ENCODE measurements at regions not wholly inside any gene's neighbourhood (a gene's known extent, or its start where the extent isn't known, plus 50 kb on each side); places are given as distances from the start of the nearest gene placed in this dataset.

- H3K4me3 ChIP-seq (ENCODE audit: low read depth, low read length), result no peak overlapping the region
- TF ChIP-seq ZNF280C (tag by site-specific recombination; IDR thresholded peaks at IDR 0.05) (no peak), ZNF341 (tag by site-specific recombination; IDR thresholded peaks at IDR 0.05; ENCODE audit: low read depth) (no peak), ZNF19 (tag by site-specific recombination; IDR thresholded peaks at IDR 0.05; ENCODE audit: low read depth) (no peak), ZNF560 (tag by site-specific recombination; IDR thresholded peaks at IDR 0.05; ENCODE audit: borderline replicate concordance) (no peak), ZNF394 (tag by site-specific recombination; IDR thresholded peaks at IDR 0.05; ENCODE audit: borderline replicate concordance) (no peak), TRIM28 (IDR thresholded peaks at IDR 0.05; ENCODE audit: borderline replicate concordance, low read length) (no peak), ZSCAN18 (tag by site-specific recombination; IDR thresholded peaks at IDR 0.05) (no peak), ZNF302 (tag by site-specific recombination; IDR thresholded peaks at IDR 0.05; ENCODE audit: low read depth) (no peak), ZNF221 (tag by site-specific recombination; IDR thresholded peaks at IDR 0.05; ENCODE audit: borderline replicate concordance) (no peak), ZNF837 (tag by site-specific recombination; IDR thresholded peaks at IDR 0.05) (no peak), ZNF362 (tag by site-specific recombination; IDR thresholded peaks at IDR 0.05) (no peak), HOXA7 (CRISPR knock-in tag; IDR thresholded peaks at IDR 0.05; ENCODE audit: borderline replicate concordance) (no peak), ZNF600 (tag by site-specific recombination; IDR thresholded peaks at IDR 0.05) (no peak), ZNF624 (tag by site-specific recombination; IDR thresholded peaks at IDR 0.05) (no peak)
- ChIA-PET POLR2A (no interaction called here), CTCF (interaction anchor here (0.5 kb wide), 1 partner anchor 253 kb away, joined by 3 read pairs; no protein-coding TSS in a partner anchor)
- H3K4me1 ChIP-seq (ENCODE audit: control insufficient read depth, insufficient read depth, low read length), result no peaks in the 10 kb centered on the region
- H3K9me3 ChIP-seq (ENCODE audit: control insufficient read depth, insufficient read depth, low read depth, low read length), result no peaks in the 10 kb centered on the region
- H3K36me3 ChIP-seq (ENCODE audit: control insufficient read depth in 2 of 2, insufficient read depth in 1 of 2, low read length in 2 of 2), result no peaks in the 10 kb centered on the region
- H3K27ac ChIP-seq (ENCODE audit: extremely low read depth, low read depth, low read length), result no peak overlapping the region
These were observed 274.5 kb downstream of the MRTFB start for GRCh38 chr16:14345512-14346115.

GRCh38 chr16:14344945-14345344, 273.8 kb downstream of the MRTFB start:
- POLR2A ChIA-PET, result no interaction called here
- no peaks in the 10 kb centered on the region for H3K4me1 ChIP-seq (ENCODE audit: control insufficient read depth, insufficient read depth, low read length)
- H3K4me3 ChIP-seq (ENCODE audit: low read depth, low read length), result no peak overlapping the region
- CTCF ChIA-PET, result no interaction called here
- H3K9me3 ChIP-seq (ENCODE audit: control insufficient read depth, insufficient read depth, low read depth, low read length), result no peaks in the 10 kb centered on the region
- H3K27ac ChIP-seq (ENCODE audit: extremely low read depth, low read depth, low read length), result no peak overlapping the region
- no peaks in the 10 kb centered on the region for H3K36me3 ChIP-seq (ENCODE audit: control insufficient read depth in 2 of 2, insufficient read depth in 1 of 2, low read length in 2 of 2)
- TF ChIP-seq REPIN1 (tag by site-specific recombination; IDR thresholded peaks at IDR 0.05; ENCODE audit: low read depth) (no peak), CTCF (tag by site-specific recombination; IDR thresholded peaks at IDR 0.05) (no peak), ZNF501 (tag by site-specific recombination; IDR thresholded peaks at IDR 0.05) (no peak), ZBTB6 (tag by site-specific recombination; IDR thresholded peaks at IDR 0.05) (no peak), SCRT1 (tag by site-specific recombination; IDR thresholded peaks at IDR 0.05; ENCODE audit: borderline replicate concordance) (no peak), ZBTB17 (tag by site-specific recombination; IDR thresholded peaks at IDR 0.05) (no peak), SP2 (tag by site-specific recombination; IDR thresholded peaks at IDR 0.05) (no peak), KLF7 (tag by site-specific recombination; IDR thresholded peaks at IDR 0.05; ENCODE audit: borderline replicate concordance) (no peak), TRIM28 (IDR thresholded peaks at IDR 0.05; ENCODE audit: borderline replicate concordance, low read length) (no peak), ZSCAN30 (tag by site-specific recombination; IDR thresholded peaks at IDR 0.05) (no peak), ZBTB1 (tag by site-specific recombination; IDR thresholded peaks at IDR 0.05) (no peak), ZNF707 (tag by site-specific recombination; IDR thresholded peaks at IDR 0.05) (no peak), ZBTB8A (tag by site-specific recombination; IDR thresholded peaks at IDR 0.05) (no peak), ZNF521 (tag by site-specific recombination; IDR thresholded peaks at IDR 0.05) (no peak)

All from HEK293 (cell line).